Central memory CD8-positive, alpha-beta T cell (primary cell): ENCODE measurements at regions not wholly inside any gene's neighbourhood (a gene's known extent, or its start where the extent isn't known, plus 50 kb on each side); places are given as distances from the start of the nearest gene placed in this dataset.

Experiments used
- ATAC-seq: fragments of 150-1000 bp; cut with Tn5 transposase; replicated peaks from 2 replicates; pipeline ENCODE4 v1.10.0; 2022; ENCODE audit warnings: mild to moderate bottlenecking, moderate FRiP score, moderate number of reproducible peaks; ENCODE audit not compliant: poor library complexity, severe bottlenecking; ENCODE audit errors: extremely low read depth
- DNase-seq, 2 donors: peaks; one replicate each; pipeline ENCODE4 v3.0.0; 2021; ENCODE audit warnings: low spot score in 2 of 2
- H3K27ac Mint-ChIP-seq: one replicate; pipeline ENCODE4 v1.8.0; 2022; ENCODE audit warnings: low read depth, mild to moderate bottlenecking, moderate library complexity, mixed read lengths
- H3K27me3 Mint-ChIP-seq: one replicate; pipeline ENCODE4 v1.8.0; 2022; ENCODE audit warnings: mixed read lengths
- H3K36me3 Mint-ChIP-seq: one replicate; pipeline ENCODE4 v1.8.0; 2022; ENCODE audit warnings: mild to moderate bottlenecking, moderate library complexity, mixed read lengths; ENCODE audit not compliant: insufficient read depth
- H3K4me1 Mint-ChIP-seq: one replicate; pipeline ENCODE4 v1.8.0; 2022; ENCODE audit warnings: mixed read lengths
- H3K4me3 Mint-ChIP-seq: one replicate; pipeline ENCODE4 v1.8.0; 2022; ENCODE audit warnings: mild to moderate bottlenecking, moderate library complexity, mixed read lengths
- H3K9me3 Mint-ChIP-seq: one replicate; pipeline ENCODE4 v1.8.0; 2022; ENCODE audit warnings: mixed read lengths

DNA sequence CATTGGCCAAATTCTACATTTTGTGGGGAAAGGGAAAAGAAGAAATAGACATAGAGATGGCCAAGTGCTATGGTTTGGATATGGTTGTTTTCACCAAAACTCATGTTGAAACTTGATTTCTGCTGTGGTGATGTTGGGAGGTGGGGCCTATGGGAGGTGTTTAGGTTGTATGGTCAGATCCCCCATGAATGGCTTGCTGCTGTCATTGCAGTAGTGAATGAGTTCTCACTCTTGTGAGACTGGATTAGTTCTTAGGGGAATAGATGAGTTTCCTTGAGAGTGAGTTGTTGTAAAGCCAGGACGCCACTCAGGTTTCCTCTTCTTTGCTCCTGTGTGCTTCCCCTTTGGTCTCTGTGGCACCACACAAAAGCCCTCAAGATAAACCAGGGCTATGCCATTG lies 242.6 kb upstream of the RFC3 start:
- H3K27ac Mint-ChIP-seq = no peak overlapping the region

DNA sequence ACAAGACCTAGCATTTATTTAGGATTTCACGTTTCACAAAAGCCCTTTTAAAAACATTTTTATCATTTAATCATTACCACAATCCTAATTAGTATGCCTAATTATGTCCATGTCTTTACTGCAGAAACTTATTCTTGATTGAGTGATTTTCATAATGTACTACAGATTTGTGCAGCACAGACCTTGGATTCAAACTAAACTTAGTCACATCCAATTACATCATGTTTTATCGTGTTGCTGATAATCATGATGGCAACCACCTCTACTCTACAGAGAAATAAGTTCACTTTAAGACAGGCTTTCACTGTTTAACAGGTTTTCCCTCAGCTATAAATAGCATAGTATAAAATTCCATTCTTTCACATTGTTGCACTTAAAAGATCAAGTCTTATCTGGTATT lies 240.9 kb upstream of the RFC3 start:
- no peak for DNase-seq
- Mint-ChIP-seq H3K4me3 (no peak overlapping the region), H3K27me3 (peaks cover 18% of the 10 kb centered on the region), H3K9me3 (no peaks in the 10 kb centered on the region), H3K27ac (no peak overlapping the region), H3K36me3 (no peaks in the 10 kb centered on the region), H3K4me1 (no peaks in the 10 kb centered on the region)
- ATAC-seq = no peak

More for the DNA sequence above, 242.6 kb upstream of the RFC3 start:
- H3K36me3 Mint-ChIP-seq = no peaks in the 10 kb centered on the region
- no peak overlapping the region for H3K4me3 Mint-ChIP-seq
- peaks cover 18% of the 10 kb centered on the region for H3K27me3 Mint-ChIP-seq
- ATAC-seq (no peak), DNase-seq (no peak)
- H3K9me3 Mint-ChIP-seq = no peaks in the 10 kb centered on the region
- H3K4me1 Mint-ChIP-seq = no peaks in the 10 kb centered on the region

DNA sequence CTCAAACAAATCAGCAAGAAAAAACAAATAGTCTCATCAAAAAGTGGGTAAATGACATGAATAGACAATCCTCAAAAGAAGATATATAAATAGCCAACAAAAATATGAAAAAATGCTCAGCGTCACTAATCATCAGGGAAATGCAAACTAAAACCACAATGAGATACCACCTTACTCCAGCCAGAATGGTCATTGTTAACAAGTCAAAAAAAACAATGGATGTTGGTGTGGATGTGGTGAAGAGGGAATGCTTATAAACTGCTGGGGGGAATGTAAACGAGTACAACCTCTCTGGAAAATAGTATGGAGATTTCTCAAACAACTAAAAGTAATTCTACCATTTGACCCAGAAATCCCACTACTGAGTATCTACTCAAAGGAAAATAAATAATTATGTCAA lies 239.2 kb upstream of the RFC3 start:
- ATAC-seq = no peak
- no peak overlapping the region for H3K4me3 Mint-ChIP-seq
- no peaks in the 10 kb centered on the region for H3K36me3 Mint-ChIP-seq
- no peaks in the 10 kb centered on the region for H3K4me1 Mint-ChIP-seq
- no peaks in the 10 kb centered on the region for H3K9me3 Mint-ChIP-seq
- H3K27me3 Mint-ChIP-seq = peaks cover 18% of the 10 kb centered on the region
- DNase-seq = no peak
- no peak overlapping the region for H3K27ac Mint-ChIP-seq

DNA sequence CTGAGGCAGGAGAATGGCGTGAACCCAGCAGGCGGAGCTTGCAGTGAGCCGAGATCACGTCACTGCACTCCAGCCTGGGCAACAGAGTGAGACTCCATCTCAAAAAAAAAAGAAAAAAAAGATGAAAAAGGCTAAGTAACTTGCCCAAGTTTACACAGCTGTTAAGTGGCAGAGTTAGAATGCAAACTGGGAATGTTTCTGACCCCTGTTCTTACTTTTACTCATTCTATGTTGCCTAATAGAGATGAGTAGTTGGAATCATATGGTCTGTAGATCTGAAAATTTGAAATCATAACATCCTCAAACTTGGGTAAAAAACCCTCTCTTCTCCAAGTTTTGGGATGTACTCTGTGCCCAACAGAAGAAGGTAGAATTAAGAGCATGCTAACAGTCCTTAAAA lies 235.8 kb upstream of the RFC3 start:
- no peaks in the 10 kb centered on the region for H3K4me1 Mint-ChIP-seq
- ATAC-seq (no peak), DNase-seq (no peak)
- no peak overlapping the region for H3K27ac Mint-ChIP-seq
- no peaks in the 10 kb centered on the region for H3K36me3 Mint-ChIP-seq
- no peaks in the 10 kb centered on the region for H3K9me3 Mint-ChIP-seq
- no peak overlapping the region for H3K4me3 Mint-ChIP-seq
- peaks cover 18% of the 10 kb centered on the region for H3K27me3 Mint-ChIP-seq

DNA sequence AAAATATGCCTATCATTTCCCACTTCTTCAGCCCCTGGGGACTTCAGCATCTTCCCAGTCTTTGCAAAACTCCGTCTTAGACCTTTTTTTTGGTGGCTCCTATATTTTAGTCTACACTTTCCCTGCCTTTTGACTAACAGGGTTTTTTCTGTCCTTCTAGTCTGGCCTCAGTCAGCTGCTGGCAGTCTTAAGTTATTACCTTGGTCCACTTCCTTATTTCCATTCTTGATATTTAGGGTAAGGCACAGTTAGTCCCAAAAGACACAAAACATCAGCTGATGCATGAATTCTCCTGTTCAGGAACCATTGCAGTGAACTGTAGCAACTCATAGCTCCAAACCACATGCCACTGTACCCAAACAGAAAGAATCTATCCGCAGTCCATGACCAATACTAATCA lies 234.6 kb upstream of the RFC3 start:
- ATAC-seq (no peak), DNase-seq (no peak)
- Mint-ChIP-seq H3K4me1 (no peaks in the 10 kb centered on the region), H3K27me3 (peaks cover 9% of the 10 kb centered on the region), H3K36me3 (no peaks in the 10 kb centered on the region), H3K4me3 (no peak overlapping the region), H3K9me3 (no peaks in the 10 kb centered on the region), H3K27ac (no peak overlapping the region)

DNA sequence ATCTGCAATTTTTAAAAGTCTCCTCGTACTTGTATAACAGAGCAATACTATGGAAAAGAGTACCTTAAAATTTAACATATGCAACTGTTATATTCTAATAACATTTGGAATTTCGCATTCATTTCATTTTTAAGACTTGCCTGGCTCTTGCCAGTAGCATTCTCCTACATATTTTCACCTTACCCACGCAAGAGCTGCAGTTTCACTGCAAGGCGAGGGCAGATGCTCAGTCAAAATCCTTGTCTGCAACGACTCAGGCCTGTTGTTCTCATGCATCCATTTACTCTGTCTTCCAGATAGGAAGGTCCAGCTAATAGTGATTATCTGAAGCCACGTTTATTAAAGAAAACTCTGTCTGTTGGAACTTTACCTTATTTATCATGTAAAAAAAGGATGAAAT lies 227.0 kb upstream of the RFC3 start:
- ATAC-seq (no peak), DNase-seq (no peak)
- no peaks in the 10 kb centered on the region for H3K4me1 Mint-ChIP-seq
- no peak overlapping the region for H3K4me3 Mint-ChIP-seq
- no peaks in the 10 kb centered on the region for H3K27me3 Mint-ChIP-seq
- H3K27ac Mint-ChIP-seq = no peak overlapping the region
- H3K9me3 Mint-ChIP-seq = no peaks in the 10 kb centered on the region
- H3K36me3 Mint-ChIP-seq = no peaks in the 10 kb centered on the region

DNA sequence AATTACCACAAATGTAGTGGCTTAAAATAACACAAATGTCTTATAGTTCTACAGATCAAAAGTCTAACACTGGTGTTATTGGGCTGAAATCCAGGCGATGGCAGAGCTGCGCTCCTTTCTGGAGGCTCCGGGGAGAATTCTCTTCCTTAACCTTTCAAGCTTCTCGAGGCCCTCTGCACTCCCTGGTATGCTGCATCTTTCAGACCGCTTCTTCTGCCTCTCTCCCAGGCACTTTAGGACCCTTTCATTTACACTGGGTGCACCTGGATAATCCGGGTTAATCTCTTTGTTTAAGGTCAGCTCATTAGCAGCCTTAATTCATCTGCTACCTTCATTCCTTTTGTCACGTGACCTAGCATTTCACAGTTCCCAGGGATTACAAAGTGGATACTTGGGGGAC lies 211.3 kb upstream of the RFC3 start:
- DNase-seq (no peak), ATAC-seq (no peak)
- no peaks in the 10 kb centered on the region for H3K36me3 Mint-ChIP-seq
- no peaks in the 10 kb centered on the region for H3K9me3 Mint-ChIP-seq
- H3K27ac Mint-ChIP-seq = no peak overlapping the region
- peaks cover 4% of the 10 kb centered on the region for H3K27me3 Mint-ChIP-seq
- H3K4me1 Mint-ChIP-seq = peaks cover 11% of the 10 kb centered on the region
- no peak overlapping the region for H3K4me3 Mint-ChIP-seq

DNA sequence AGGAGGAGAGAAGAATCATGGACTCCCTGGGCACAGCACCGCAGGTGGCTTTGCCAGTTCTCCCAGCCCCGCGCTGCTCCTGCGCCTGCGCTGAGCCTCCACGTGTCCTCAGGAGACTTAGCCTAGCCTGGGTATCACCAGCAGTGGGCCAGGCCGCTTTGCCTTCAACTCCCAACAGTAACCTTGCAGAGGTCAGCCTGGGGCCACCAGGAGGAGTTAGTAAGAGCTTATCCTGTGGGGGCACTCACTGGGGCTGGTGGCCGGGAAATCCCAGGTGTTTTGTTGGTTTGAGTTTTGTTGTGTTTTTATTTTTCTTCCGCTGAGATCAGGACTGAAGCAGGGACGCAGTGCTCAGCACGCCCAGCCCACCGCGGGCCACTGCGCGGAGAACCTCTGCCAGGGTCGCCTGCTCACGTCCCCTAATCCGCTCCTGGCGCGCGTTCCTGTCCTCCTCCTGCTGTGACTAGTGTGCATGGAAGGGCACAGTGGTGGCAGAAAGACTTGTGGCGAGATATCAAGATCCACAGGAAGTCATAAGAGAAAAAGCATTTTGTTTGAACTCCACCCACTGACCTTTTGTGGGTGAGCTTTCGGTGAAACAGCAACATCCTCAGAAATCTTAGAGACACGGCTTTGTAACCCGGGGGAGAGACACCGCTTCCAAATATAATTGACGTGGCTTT lies 207.4 kb upstream of the RFC3 start:
- peaks cover 16% of the 10 kb centered on the region for H3K4me1 Mint-ChIP-seq
- no peaks in the 10 kb centered on the region for H3K9me3 Mint-ChIP-seq
- peaks cover 2% of the 10 kb centered on the region for H3K36me3 Mint-ChIP-seq
- DNase-seq = peak in 1 of 2 donors; percentile 14
- H3K27me3 Mint-ChIP-seq = no peaks in the 10 kb centered on the region
- H3K4me3 Mint-ChIP-seq = peak overlapping the region; percentile 77
- peak overlapping the region; percentile 84 for H3K27ac Mint-ChIP-seq
- ATAC-seq = peak; percentile 55

DNA sequence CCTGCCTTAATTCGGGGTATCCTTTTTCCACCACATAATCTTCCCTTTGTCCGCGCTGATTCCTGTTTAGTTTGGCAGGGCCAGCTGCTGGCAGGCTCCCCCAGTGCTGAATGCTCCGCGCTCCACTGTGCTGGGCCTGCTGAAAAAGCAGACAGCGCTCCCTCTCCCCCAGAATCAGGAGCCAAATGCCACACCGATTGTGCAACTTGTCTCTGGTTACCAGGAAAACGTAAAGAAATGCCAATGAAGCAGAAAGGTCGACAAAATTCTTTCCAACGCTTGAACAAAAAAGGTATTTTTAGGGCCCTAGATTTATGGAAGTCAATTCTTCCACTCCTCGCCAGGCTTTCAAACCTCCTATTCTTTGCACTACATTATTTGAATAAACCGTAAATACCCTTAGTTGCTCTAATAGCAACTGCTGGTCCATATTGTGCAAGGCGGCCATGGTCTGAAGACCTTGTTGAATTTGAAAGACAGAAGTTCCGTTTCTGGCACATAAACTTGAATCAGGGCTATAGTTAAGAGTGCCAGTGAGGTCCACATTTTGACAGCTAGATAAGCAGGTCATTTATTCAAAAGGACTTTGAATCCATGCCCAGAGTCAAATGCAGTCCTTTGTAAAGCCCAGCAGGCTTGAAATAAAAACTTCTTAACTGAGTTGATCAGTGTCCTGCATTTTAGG lies 206.7 kb upstream of the RFC3 start:
- Mint-ChIP-seq H3K27ac (peak overlapping the region; percentile 84), H3K9me3 (no peaks in the 10 kb centered on the region), H3K4me3 (peak overlapping the region; percentile 77), H3K27me3 (no peaks in the 10 kb centered on the region), H3K4me1 (peaks cover 16% of the 10 kb centered on the region), H3K36me3 (peaks cover 2% of the 10 kb centered on the region)
- DNase-seq (no peak), ATAC-seq (no peak)

DNA sequence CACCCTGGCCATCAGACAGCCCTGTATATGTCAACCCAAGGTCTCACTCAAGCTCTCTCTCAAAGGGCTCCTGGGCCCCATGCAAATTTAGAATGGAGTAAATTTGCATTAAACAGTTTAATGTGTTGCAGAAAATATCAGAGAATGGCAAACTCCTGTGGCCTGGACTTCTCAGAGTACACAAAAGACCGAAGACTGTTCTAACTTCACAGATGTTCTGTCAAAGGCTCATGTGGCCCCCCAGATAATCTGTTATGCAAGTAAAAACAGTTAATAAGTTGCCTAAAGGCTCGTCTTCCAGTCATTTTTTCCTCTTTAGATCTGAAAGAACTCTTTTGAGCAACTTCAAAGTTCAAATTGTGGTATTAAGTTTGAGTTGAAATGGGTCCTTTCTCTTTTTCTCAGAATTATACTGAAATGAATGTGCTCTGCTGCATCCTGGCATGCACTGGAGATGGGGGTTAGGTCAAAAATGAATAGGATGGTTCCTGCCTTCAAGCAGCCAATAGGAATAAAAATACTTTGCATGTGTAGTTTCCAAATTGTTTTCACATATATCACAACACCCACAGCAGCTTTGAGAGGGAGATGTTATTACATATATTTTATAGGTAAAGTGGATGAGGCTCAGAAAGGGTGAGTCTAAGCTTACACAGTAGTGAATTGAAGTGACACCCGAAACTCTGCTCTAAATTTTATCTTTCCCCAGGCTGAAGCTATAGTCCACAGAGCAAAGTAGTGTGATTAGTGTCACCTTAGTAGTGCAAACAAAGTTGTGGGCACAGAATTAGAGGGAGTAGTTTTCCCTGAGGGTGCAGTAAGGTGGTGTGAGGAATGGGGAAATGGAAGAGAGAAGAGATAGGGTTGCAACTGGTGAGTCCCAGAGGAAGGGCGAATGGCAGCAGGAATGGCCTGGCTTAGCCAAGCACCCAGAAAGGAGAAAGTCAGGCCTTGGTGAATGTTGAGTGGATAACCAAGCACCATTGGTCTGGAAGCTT lies 205.0 kb upstream of the RFC3 start:
- Mint-ChIP-seq H3K4me3 (no peak overlapping the region), H3K9me3 (no peaks in the 10 kb centered on the region), H3K27ac (no peak overlapping the region), H3K4me1 (peaks cover 16% of the 10 kb centered on the region), H3K36me3 (peaks cover 2% of the 10 kb centered on the region), H3K27me3 (no peaks in the 10 kb centered on the region)
- no peak for ATAC-seq
- no peak for DNase-seq

DNA sequence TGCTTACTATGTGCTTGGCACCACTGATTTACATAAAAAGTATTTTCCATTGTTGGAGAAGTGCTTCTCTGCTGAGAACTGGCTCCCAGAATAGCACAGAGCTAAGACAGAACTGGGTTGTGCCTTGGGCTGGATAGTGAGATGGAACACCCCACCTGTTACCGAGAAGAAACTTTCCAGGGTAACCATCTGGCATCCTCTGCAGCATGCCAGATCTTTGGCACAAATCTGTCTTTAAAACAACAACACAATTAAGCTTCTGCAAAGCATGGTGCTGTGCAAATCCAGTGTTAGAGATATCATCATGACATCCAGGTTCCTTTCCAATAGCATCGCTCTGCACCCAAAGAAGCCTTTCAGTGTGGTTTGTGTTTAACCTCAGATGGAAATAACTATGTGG lies 202.5 kb upstream of the RFC3 start:
- Mint-ChIP-seq H3K4me1 (peaks cover 14% of the 10 kb centered on the region), H3K27ac (no peak overlapping the region), H3K4me3 (no peak overlapping the region), H3K27me3 (no peaks in the 10 kb centered on the region), H3K9me3 (no peaks in the 10 kb centered on the region), H3K36me3 (peaks cover 3% of the 10 kb centered on the region)
- DNase-seq = no peak
- ATAC-seq = no peak

DNA sequence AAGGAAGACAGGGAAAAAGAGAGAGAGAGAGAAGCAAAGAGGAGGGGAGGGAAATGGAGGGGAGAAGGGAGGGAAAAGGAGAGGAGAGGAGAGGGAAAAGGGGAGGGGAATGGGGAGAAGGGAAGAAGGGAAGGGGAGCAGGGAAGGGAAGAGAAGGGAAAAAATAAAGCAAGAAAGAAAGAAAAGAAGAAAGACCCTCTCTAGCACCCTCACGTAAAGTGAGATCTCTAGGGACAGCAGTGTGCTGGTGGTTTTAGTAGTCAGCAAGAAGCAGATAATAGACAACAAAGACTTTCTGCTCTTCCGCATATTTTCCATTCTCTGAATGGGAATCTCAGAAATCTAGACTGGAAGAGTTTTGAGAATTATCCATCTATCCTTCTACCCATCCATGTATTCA lies 201.8 kb upstream of the RFC3 start:
- ATAC-seq (no peak), DNase-seq (no peak)
- H3K4me3 Mint-ChIP-seq = no peak overlapping the region
- H3K4me1 Mint-ChIP-seq = peaks cover 7% of the 10 kb centered on the region
- H3K27ac Mint-ChIP-seq = no peak overlapping the region
- H3K27me3 Mint-ChIP-seq = no peaks in the 10 kb centered on the region
- no peaks in the 10 kb centered on the region for H3K9me3 Mint-ChIP-seq
- H3K36me3 Mint-ChIP-seq = peaks cover 3% of the 10 kb centered on the region
